Hepatocyte (in vitro differentiated cells): ENCODE measurements at regions not wholly inside any gene's neighbourhood (a gene's known extent, or its start where the extent isn't known, plus 50 kb on each side); places are given as distances from the start of the nearest gene placed in this dataset.

ENCODE experiments used
- EZH2 ChIP-seq: fragments of 200-600 bp; sonication (generic); IDR thresholded peaks from 2 replicates; pipeline ENCODE4 v1.6.1; 2016; ENCODE audit warnings: antibody characterized with exemption, mild to moderate bottlenecking, borderline replicate concordance
- EZH2phosphoT487 ChIP-seq: fragments of 200-600 bp; sonication (generic); IDR thresholded peaks from one replicate; pipeline ENCODE4 v1.6.1; 2018; ENCODE audit warnings: antibody characterized with exemption, mild to moderate bottlenecking, low read depth, moderate library complexity; ENCODE audit not compliant: unreplicated experiment, severe bottlenecking
- TF ChIP-seq, protein P1 (sequence below): fragments of 200-600 bp; sonication (generic); IDR thresholded peaks from 2 replicates; pipeline ENCODE4 v1.5.1; 2016; ENCODE audit warnings: antibody characterized with exemption, mild to moderate bottlenecking; ENCODE audit not compliant: poor library complexity

DNA sequence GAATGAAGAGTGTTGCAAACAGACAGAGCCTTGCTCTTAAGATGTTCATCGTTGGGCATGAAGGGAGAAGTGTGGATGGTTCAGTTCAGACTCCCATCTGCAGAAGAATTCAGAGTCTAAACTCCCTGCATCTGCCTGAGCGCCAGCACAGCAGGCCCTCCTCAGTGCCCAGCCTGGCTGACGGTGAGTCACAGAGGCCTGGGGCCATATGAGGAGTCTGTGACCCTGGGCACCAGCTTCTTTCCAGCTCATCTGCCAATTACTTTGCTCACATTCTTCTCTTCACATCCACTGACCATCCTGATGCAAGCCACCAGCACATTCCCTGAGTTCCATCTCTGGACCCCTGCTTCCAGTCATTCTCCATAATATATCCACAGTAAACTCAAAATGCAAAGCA, 401.1 kb upstream of the TRPC7 start:
- TF ChIP-seq, protein P1, sequence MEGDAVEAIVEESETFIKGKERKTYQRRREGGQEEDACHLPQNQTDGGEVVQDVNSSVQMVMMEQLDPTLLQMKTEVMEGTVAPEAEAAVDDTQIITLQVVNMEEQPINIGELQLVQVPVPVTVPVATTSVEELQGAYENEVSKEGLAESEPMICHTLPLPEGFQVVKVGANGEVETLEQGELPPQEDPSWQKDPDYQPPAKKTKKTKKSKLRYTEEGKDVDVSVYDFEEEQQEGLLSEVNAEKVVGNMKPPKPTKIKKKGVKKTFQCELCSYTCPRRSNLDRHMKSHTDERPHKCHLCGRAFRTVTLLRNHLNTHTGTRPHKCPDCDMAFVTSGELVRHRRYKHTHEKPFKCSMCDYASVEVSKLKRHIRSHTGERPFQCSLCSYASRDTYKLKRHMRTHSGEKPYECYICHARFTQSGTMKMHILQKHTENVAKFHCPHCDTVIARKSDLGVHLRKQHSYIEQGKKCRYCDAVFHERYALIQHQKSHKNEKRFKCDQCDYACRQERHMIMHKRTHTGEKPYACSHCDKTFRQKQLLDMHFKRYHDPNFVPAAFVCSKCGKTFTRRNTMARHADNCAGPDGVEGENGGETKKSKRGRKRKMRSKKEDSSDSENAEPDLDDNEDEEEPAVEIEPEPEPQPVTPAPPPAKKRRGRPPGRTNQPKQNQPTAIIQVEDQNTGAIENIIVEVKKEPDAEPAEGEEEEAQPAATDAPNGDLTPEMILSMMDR: no peak
- no peak for TF ChIP-seq EZH2
- TF ChIP-seq EZH2phosphoT487: no peak
